ENCODE measurements at regions not wholly inside any gene's neighbourhood (a gene's known extent, or its start where the extent isn't known, plus 50 kb on each side); places are given as distances from the start of the nearest gene placed in this dataset.

GRCh38 chr6:104614394-104614793, 245.3 kb downstream of the HACE1 start:
- no peak for DNase-seq

GRCh38 chr6:104613416-104614001, 246.2 kb downstream of the HACE1 start:
- DNase-seq: no peak

GRCh38 chr6:104612541-104612940, 247.2 kb downstream of the HACE1 start:
- no peak for DNase-seq

GRCh38 chr6:104608101-104608500, 251.6 kb downstream of the HACE1 start:
- no peak for DNase-seq

- no peak for DNase-seq
Observed at GRCh38 chr6:104607501-104607900, 252.2 kb downstream of the HACE1 start.

GRCh38 chr6:104606361-104606760, 253.4 kb downstream of the HACE1 start:
- no peak for DNase-seq

GRCh38 chr6:104604685-104605084, 255.0 kb downstream of the HACE1 start:
- DNase-seq: no peak

GRCh38 chr6:104603108-104603745, 256.5 kb downstream of the HACE1 start:
- DNase-seq: no peak

- DNase-seq: no peak
Observed at GRCh38 chr6:104601721-104602120, 258.0 kb downstream of the HACE1 start.

GRCh38 chr6:104601131-104601651, 258.5 kb downstream of the HACE1 start:
- no peak for DNase-seq

- no peak for DNase-seq
Observed at GRCh38 chr6:104600639-104600931, 259.1 kb downstream of the HACE1 start.

- DNase-seq: no peak
Observed at GRCh38 chr6:104599821-104600638, 259.7 kb downstream of the HACE1 start.

GRCh38 chr6:104597541-104598050, 262.1 kb downstream of the HACE1 start:
- no peak for DNase-seq

GRCh38 chr6:104596091-104596490, 263.6 kb downstream of the HACE1 start:
- DNase-seq: no peak

- no peak for DNase-seq
Observed at GRCh38 chr6:104595311-104595820, 264.4 kb downstream of the HACE1 start.

- no peak for DNase-seq
Observed at GRCh38 chr6:104591573-104592334, 268.0 kb downstream of the HACE1 start.

- no peak for DNase-seq
Observed at GRCh38 chr6:104589940-104590339, 269.8 kb downstream of the HACE1 start.

- no peak for DNase-seq
Observed at GRCh38 chr6:104585646-104586045, 274.1 kb downstream of the HACE1 start.

GRCh38 chr6:104580452-104580851, 279.3 kb downstream of the HACE1 start:
- no peak for DNase-seq

GRCh38 chr6:104579310-104579863, 280.3 kb downstream of the HACE1 start:
- no peak for DNase-seq

GRCh38 chr6:104575536-104575935, 284.2 kb downstream of the HACE1 start:
- no peak for DNase-seq
